ENCODE measurements at regions not wholly inside any gene's neighbourhood (a gene's known extent, or its start where the extent isn't known, plus 50 kb on each side); places are given as distances from the start of the nearest gene placed in this dataset.

- TF ChIP-seq, protein P1, sequence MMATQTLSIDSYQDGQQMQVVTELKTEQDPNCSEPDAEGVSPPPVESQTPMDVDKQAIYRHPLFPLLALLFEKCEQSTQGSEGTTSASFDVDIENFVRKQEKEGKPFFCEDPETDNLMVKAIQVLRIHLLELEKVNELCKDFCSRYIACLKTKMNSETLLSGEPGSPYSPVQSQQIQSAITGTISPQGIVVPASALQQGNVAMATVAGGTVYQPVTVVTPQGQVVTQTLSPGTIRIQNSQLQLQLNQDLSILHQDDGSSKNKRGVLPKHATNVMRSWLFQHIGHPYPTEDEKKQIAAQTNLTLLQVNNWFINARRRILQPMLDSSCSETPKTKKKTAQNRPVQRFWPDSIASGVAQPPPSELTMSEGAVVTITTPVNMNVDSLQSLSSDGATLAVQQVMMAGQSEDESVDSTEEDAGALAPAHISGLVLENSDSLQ (IDR thresholded peaks at IDR 0.05): no peak
- TF ChIP-seq LEF1 (IDR thresholded peaks at IDR 0.05; ENCODE audit: borderline replicate concordance): no peak
- no peak for TF ChIP-seq ELF4 (IDR thresholded peaks at IDR 0.05)
- TF ChIP-seq CTBP1 (IDR thresholded peaks at IDR 0.05; ENCODE audit: borderline replicate concordance): no peak
- no peak for TF ChIP-seq SUZ12 (IDR thresholded peaks at IDR 0.05)
- TF ChIP-seq L3MBTL2 (conservative IDR thresholded peaks at IDR 0.05): no peak
- no peak for TF ChIP-seq NFRKB (IDR thresholded peaks at IDR 0.05)
- TF ChIP-seq FOXK2 (IDR thresholded peaks at IDR 0.05): no peak
- TF ChIP-seq BHLHE40 (IDR thresholded peaks at IDR 0.05; ENCODE audit: borderline replicate concordance): no peak
These were observed 343.6 kb upstream of the CT83 start for GRCh38 chrX:116806288-116806802.
